Fibroblast of skin of scalp (primary cell): ENCODE measurements at regions not wholly inside any gene's neighbourhood (a gene's known extent, or its start where the extent isn't known, plus 50 kb on each side); places are given as distances from the start of the nearest gene placed in this dataset.
A peak's percentile ranks its signal among the peaks of the same experiment; 100 is the strongest.
"Not testable (repeated sequence)": the region's sequence is repeated elsewhere in the genome, so short reads cannot be mapped to it uniquely, and the experiment has no call there.

Experiments used
- DNase-seq: peaks from one replicate; pipeline ENCODE4 v3.0.0-alpha.2; 2013

GRCh38 chr18:8501044-8501443 is 108.2 kb upstream of the RAB12 start:
- DNase-seq, result no peak

GRCh38 chr18:8503248-8503647 is 106.0 kb upstream of the RAB12 start:
- DNase-seq, result no peak

- DNase-seq, result no peak
Observed at GRCh38 chr18:8504424-8504823, 104.8 kb upstream of the RAB12 start.

GRCh38 chr18:8504880-8505435 is 104.3 kb upstream of the RAB12 start:
- DNase-seq, result no peak

- DNase-seq, result no peak
Observed at GRCh38 chr18:8506251-8507049, 102.8 kb upstream of the RAB12 start.

GRCh38 chr18:8507361-8507760 is 101.9 kb upstream of the RAB12 start:
- peak; percentile 18 for DNase-seq

- peak; percentile 54 for DNase-seq
Observed at GRCh38 chr18:8507915-8508705, 101.1 kb upstream of the RAB12 start.

GRCh38 chr18:8513249-8513648 is 96.0 kb upstream of the RAB12 start:
- no peak for DNase-seq

GRCh38 chr18:8514409-8514808 is 94.8 kb upstream of the RAB12 start:
- DNase-seq, result no peak

- no peak for DNase-seq
Observed at GRCh38 chr18:8515142-8515865, 93.9 kb upstream of the RAB12 start.

GRCh38 chr18:8516371-8517250 is 92.6 kb upstream of the RAB12 start:
- DNase-seq, result no peak

- DNase-seq, result no peak
Observed at GRCh38 chr18:8517276-8517675, 92.0 kb upstream of the RAB12 start.

- no peak for DNase-seq
Observed at GRCh38 chr18:8519102-8519501, 90.1 kb upstream of the RAB12 start.

- DNase-seq, result no peak
Observed at GRCh38 chr18:8520266-8520665, 89.0 kb upstream of the RAB12 start.

- DNase-seq, result no peak
Observed at GRCh38 chr18:8522756-8523155, 86.5 kb upstream of the RAB12 start.

GRCh38 chr18:8525692-8526091 is 83.5 kb upstream of the RAB12 start:
- no peak for DNase-seq

GRCh38 chr18:8526332-8526731 is 82.9 kb upstream of the RAB12 start:
- no peak for DNase-seq

GRCh38 chr18:8529609-8530008 is 79.6 kb upstream of the RAB12 start:
- DNase-seq, result no peak

- DNase-seq, result not testable (repeated sequence)
Observed at GRCh38 chr18:8531084-8531483, 78.2 kb upstream of the RAB12 start.

GRCh38 chr18:8536231-8536630 is 73.0 kb upstream of the RAB12 start:
- DNase-seq, result no peak

- DNase-seq, result no peak
Observed at GRCh38 chr18:8536922-8537321, 72.3 kb upstream of the RAB12 start.

GRCh38 chr18:8537400-8537799 is 71.8 kb upstream of the RAB12 start:
- DNase-seq, result no peak
